ENCODE measurements at regions not wholly inside any gene's neighbourhood (a gene's known extent, or its start where the extent isn't known, plus 50 kb on each side); places are given as distances from the start of the nearest gene placed in this dataset.

- BruUV-seq (replicated peaks): no TSS peak
- ATAC-seq (no peak), DNase-seq (ENCODE audit: low spot score) (no peak), FAIRE-seq (no peak)
- CTCF ChIA-PET (ENCODE audit: low intra/inter-chr PET ratio, low total read pairs): no interaction called here
- no peak overlapping the region for H3K27ac ChIP-seq (ENCODE audit: extremely low read length, insufficient read depth, low read length)
- WGBS (ENCODE audit: low lambda C conversion rate): 88% methylated on average over 1 of the region's 1 CpG
- H3K9me3 ChIP-seq (ENCODE audit: low read length): no peaks in the 10 kb centered on the region
- H3K9ac ChIP-seq (ENCODE audit: insufficient read depth, low read depth, low read length): no peak overlapping the region
- no peaks in the 10 kb centered on the region for H3K36me3 ChIP-seq (replicated peaks in 1 of 2; ENCODE audit: control insufficient read depth in 1 of 2, insufficient read depth in 2 of 2, low read length in 2 of 2)
- intact Hi-C loops (cut with micrococcal nuclease; ENCODE audit: unreplicated experiment) (no loop called here), in situ Hi-C loops (cut with HindIII; ENCODE audit: extremely low pct_ligation_motif_present, low pct_unique_long_range_greater_than_20kb) (no loop called here)
- H3K27me3 ChIP-seq (ENCODE audit: control insufficient read depth in 1 of 2, insufficient read depth in 2 of 2, low read length in 2 of 2): no peaks in the 10 kb centered on the region; a peak in 2 of 5 replicates
- no peaks in the 10 kb centered on the region for H3K79me2 ChIP-seq (ENCODE audit: insufficient read depth, low read length)
- POLR2A ChIA-PET: no interaction called here
- no peaks in the 10 kb centered on the region for H4K20me1 ChIP-seq (ENCODE audit: insufficient read depth, low read length)
- no peaks in the 10 kb centered on the region for H3K4me1 ChIP-seq (ENCODE audit: insufficient read depth, low read length)
- no peak overlapping the region for H3K4me2 ChIP-seq (ENCODE audit: low read depth, low read length)
- H3K4me3 ChIP-seq (replicated peaks in 1 of 3; ENCODE audit: insufficient read depth in 1 of 3, low read depth in 2 of 3, low read length in 3 of 3): no peak overlapping the region
- no peak overlapping the region for H2AFZ ChIP-seq (ENCODE audit: low read length)
- TF ChIP-seq EHMT2 (IDR thresholded peaks at IDR 0.05; ENCODE audit: borderline replicate concordance, low read depth, low read length) (no peak), ZBED4 (CRISPR knock-in tag; IDR thresholded peaks at IDR 0.05; ENCODE audit: borderline replicate concordance) (no peak), SP140L (CRISPR knock-in tag; IDR thresholded peaks at IDR 0.05; ENCODE audit: borderline replicate concordance) (no peak), ZNF747 (CRISPR knock-in tag; IDR thresholded peaks at IDR 0.05; ENCODE audit: borderline replicate concordance) (no peak), NR1H2 (CRISPR knock-in tag; IDR thresholded peaks at IDR 0.05; ENCODE audit: borderline replicate concordance, low read depth) (no peak), ZNF800 (CRISPR knock-in tag; IDR thresholded peaks at IDR 0.05) (no peak), MXI1 (IDR thresholded peaks at IDR 0.05; ENCODE audit: borderline replicate concordance, low read depth, low read length) (no peak), ZC3H13 (CRISPR knock-in tag; IDR thresholded peaks at IDR 0.05) (no peak), FOXA1 (IDR thresholded peaks at IDR 0.05) (no peak), FOXA1 (CRISPR knock-in tag; IDR thresholded peaks at IDR 0.05) (no peak), NFIC (IDR thresholded peaks at IDR 0.05; ENCODE audit: low read length) (no peak), KMT2A (CRISPR knock-in tag; IDR thresholded peaks at IDR 0.05) (no peak)
- TF ChIP-seq, protein P1, sequence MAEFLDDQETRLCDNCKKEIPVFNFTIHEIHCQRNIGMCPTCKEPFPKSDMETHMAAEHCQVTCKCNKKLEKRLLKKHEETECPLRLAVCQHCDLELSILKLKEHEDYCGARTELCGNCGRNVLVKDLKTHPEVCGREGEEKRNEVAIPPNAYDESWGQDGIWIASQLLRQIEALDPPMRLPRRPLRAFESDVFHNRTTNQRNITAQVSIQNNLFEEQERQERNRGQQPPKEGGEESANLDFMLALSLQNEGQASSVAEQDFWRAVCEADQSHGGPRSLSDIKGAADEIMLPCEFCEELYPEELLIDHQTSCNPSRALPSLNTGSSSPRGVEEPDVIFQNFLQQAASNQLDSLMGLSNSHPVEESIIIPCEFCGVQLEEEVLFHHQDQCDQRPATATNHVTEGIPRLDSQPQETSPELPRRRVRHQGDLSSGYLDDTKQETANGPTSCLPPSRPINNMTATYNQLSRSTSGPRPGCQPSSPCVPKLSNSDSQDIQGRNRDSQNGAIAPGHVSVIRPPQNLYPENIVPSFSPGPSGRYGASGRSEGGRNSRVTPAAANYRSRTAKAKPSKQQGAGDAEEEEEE (CRISPR knock-in tag; IDR thresholded peaks at IDR 0.05; ENCODE audit: borderline replicate concordance): no peak
- TF ChIP-seq, protein P2, sequence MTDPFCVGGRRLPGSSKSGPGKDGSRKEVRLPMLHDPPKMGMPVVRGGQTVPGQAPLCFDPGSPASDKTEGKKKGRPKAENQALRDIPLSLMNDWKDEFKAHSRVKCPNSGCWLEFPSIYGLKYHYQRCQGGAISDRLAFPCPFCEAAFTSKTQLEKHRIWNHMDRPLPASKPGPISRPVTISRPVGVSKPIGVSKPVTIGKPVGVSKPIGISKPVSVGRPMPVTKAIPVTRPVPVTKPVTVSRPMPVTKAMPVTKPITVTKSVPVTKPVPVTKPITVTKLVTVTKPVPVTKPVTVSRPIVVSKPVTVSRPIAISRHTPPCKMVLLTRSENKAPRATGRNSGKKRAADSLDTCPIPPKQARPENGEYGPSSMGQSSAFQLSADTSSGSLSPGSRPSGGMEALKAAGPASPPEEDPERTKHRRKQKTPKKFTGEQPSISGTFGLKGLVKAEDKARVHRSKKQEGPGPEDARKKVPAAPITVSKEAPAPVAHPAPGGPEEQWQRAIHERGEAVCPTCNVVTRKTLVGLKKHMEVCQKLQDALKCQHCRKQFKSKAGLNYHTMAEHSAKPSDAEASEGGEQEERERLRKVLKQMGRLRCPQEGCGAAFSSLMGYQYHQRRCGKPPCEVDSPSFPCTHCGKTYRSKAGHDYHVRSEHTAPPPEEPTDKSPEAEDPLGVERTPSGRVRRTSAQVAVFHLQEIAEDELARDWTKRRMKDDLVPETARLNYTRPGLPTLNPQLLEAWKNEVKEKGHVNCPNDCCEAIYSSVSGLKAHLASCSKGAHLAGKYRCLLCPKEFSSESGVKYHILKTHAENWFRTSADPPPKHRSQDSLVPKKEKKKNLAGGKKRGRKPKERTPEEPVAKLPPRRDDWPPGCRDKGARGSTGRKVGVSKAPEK (CRISPR knock-in tag; IDR thresholded peaks at IDR 0.05; ENCODE audit: borderline replicate concordance): no peak
These were observed 109.0 kb upstream of the KL start for GRCh38 chr13:32907211-32907610.

Measured in HepG2 (cell line).